Ovary (tissue), 3 donors: ENCODE measurements at regions not wholly inside any gene's neighbourhood (a gene's known extent, or its start where the extent isn't known, plus 50 kb on each side); places are given as distances from the start of the nearest gene placed in this dataset.

Experiments used
- EP300 ChIP-seq: sonication (generic); formaldehyde crosslinking; IDR thresholded peaks from one replicate; pipeline ENCODE4 v1.6.1; 2017; ENCODE audit warnings: antibody characterized with exemption
- TF ChIP-seq, protein P1 (sequence below), 3 donors: fragments of 450-650 bp in 2 of 3; fragments of 200-600 bp in 1 of 3; IDR thresholded peaks; one replicate each; pipeline versions ENCODE4 v1.5.1 to v1.8.0; 2016 to 2022; ENCODE audit warnings: antibody characterized with exemption in 3 of 3, mild to moderate bottlenecking in 1 of 3
- donor health status: DM: no; HTN: no; CAD: no.

DNA sequence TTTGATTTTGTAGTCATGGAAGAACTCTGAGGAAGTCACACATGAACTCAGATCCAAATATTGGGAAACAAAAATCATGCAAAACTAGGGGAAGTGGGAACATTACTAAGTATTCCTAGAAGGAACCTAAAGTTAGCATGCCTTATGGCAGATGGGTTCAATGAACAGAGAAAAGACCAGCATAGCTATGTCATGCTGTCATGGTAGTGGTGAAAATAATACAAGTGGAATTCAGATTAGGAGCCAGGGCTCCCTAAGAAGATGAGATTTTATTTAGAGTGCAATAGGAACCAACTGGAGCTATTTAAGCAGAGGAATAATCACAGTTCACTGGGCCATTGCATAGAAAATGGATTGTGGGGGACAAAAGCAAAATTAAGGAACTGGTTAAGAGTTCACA lies 134.0 kb downstream of the DIO2 start:
- TF ChIP-seq, protein P1, sequence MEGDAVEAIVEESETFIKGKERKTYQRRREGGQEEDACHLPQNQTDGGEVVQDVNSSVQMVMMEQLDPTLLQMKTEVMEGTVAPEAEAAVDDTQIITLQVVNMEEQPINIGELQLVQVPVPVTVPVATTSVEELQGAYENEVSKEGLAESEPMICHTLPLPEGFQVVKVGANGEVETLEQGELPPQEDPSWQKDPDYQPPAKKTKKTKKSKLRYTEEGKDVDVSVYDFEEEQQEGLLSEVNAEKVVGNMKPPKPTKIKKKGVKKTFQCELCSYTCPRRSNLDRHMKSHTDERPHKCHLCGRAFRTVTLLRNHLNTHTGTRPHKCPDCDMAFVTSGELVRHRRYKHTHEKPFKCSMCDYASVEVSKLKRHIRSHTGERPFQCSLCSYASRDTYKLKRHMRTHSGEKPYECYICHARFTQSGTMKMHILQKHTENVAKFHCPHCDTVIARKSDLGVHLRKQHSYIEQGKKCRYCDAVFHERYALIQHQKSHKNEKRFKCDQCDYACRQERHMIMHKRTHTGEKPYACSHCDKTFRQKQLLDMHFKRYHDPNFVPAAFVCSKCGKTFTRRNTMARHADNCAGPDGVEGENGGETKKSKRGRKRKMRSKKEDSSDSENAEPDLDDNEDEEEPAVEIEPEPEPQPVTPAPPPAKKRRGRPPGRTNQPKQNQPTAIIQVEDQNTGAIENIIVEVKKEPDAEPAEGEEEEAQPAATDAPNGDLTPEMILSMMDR (IDR thresholded peaks at IDR 0.05), result no peak
- TF ChIP-seq EP300, result no peak
